SK-N-MC (cell line): ENCODE measurements at regions not wholly inside any gene's neighbourhood (a gene's known extent, or its start where the extent isn't known, plus 50 kb on each side); places are given as distances from the start of the nearest gene placed in this dataset.

Experiments
- EZH2 ChIP-seq: fragments of 200-600 bp; sonication (generic); IDR thresholded peaks from one replicate; pipeline ENCODE4 v1.6.1; 2017; ENCODE audit warnings: antibody characterized with exemption
- FOXP2 ChIP-seq: optimal IDR thresholded peaks from 2 replicates; pipeline ENCODE3; 2011; ENCODE audit warnings: mild to moderate bottlenecking, moderate library complexity; ENCODE audit not compliant: insufficient read depth; ENCODE audit errors: extremely low read length, control extremely low read depth

GRCh38 chr2:145625111-145625510 is 1105.2 kb upstream of the ZEB2 start:
- TF ChIP-seq EZH2 (no peak), FOXP2 (no peak)
